H1 (cell line): ENCODE measurements at regions not wholly inside any gene's neighbourhood (a gene's known extent, or its start where the extent isn't known, plus 50 kb on each side); places are given as distances from the start of the nearest gene placed in this dataset.

Source experiments
- CTCF ChIA-PET: fragments of 300-600 bp; sonication (Branson Sonifier 250); formaldehyde crosslinking; loops from one replicate; lab custom pipeline; 2021; ENCODE audit not compliant: partially characterized antibody; lab: Charles Lee
- POLR2A ChIA-PET: fragments of 300-600 bp; sonication (Branson Sonifier 250); formaldehyde crosslinking; loops from one replicate; lab custom pipeline; 2021; ENCODE audit warnings: inconsistent platforms; ENCODE audit not compliant: partially characterized antibody; lab: Charles Lee
- DNase-seq, 2 experiments: peaks; one replicate each; pipeline versions ENCODE4 v3.0.0 to v3.0.0-alpha.2; 2010 to 2022; ENCODE audit warnings: low spot score in 2 of 2, low read depth in 1 of 2, mixed read lengths in 1 of 2
- FAIRE-seq: peaks from 2 replicates; lab custom pipeline; 2011; peaks lifted over from hg19 to GRCh38; lab: Jason Lieb, UNC
- H2AFZ ChIP-seq: 2 replicates; pipeline ENCODE4 v1.8.1; 2012; ENCODE audit warnings: low read length, inconsistent platforms
- H2AK5ac ChIP-seq: 2 replicates; pipeline ENCODE4 v1.6.1; 2013; ENCODE audit warnings: low read depth, low read length
- H2BK120ac ChIP-seq: replicated peaks from 2 replicates; pipeline ENCODE3; 2013; ENCODE audit warnings: low read depth, low read length, inconsistent platforms
- H2BK12ac ChIP-seq: 2 replicates; pipeline ENCODE4 v1.6.1; 2013; ENCODE audit warnings: low read depth, low read length
- H2BK15ac ChIP-seq: 2 replicates; pipeline ENCODE4 v1.6.1; 2013; ENCODE audit warnings: low read length
- H2BK20ac ChIP-seq: 2 replicates; pipeline ENCODE4 v1.6.1; 2013; ENCODE audit warnings: low read length
- H2BK5ac ChIP-seq: 2 replicates; pipeline ENCODE4 v1.6.1; 2013; ENCODE audit warnings: low read depth, low read length
- H3K14ac ChIP-seq: 2 replicates; pipeline ENCODE4 v1.6.1; 2013; ENCODE audit warnings: inconsistent platforms; ENCODE audit not compliant: insufficient read length
- H3K18ac ChIP-seq: 2 replicates; pipeline ENCODE4 v1.6.1; 2013; ENCODE audit warnings: low read length; ENCODE audit errors: extremely low read depth
- H3K23ac ChIP-seq: 2 replicates; pipeline ENCODE4 v1.6.1; 2013; ENCODE audit warnings: inconsistent platforms; ENCODE audit not compliant: insufficient read length
- H3K23me2 ChIP-seq: 2 replicates; pipeline ENCODE4 v1.6.1; 2013; ENCODE audit warnings: low read depth, low read length
- H3K27ac ChIP-seq: 2 replicates; pipeline ENCODE4 v1.6.1; 2011; ENCODE audit warnings: low read depth, low read length, inconsistent platforms
- H3K27me3 ChIP-seq, 4 experiments: replicated peaks in 1 of 4; 1 replicate in 1 of 4; 2 replicates in 3 of 4; pipeline versions ENCODE4 v1.6.1 to v1.8.1; 2011 to 2013; ENCODE audit warnings: low read length in 3 of 4, mild to moderate bottlenecking in 3 of 4, inconsistent platforms in 2 of 4, mixed read lengths in 2 of 4, moderate library complexity in 1 of 4; ENCODE audit not compliant: control insufficient read depth in 3 of 4, insufficient read depth in 3 of 4; ENCODE audit errors: extremely low read depth in 1 of 4
- H3K36me3 ChIP-seq, 4 experiments: 2 replicates each; pipeline versions ENCODE4 v1.6.1 to v1.8.1; 2011 to 2013; ENCODE audit warnings: mild to moderate bottlenecking in 4 of 4, low read length in 3 of 4, moderate library complexity in 2 of 4, control low read depth in 1 of 4, inconsistent platforms in 1 of 4; ENCODE audit not compliant: insufficient read depth in 4 of 4, control insufficient read depth in 2 of 4
- H3K4ac ChIP-seq: replicated peaks from 2 replicates; pipeline ENCODE3; 2013; ENCODE audit warnings: low read length, low read depth, mixed read lengths, inconsistent platforms; ENCODE audit not compliant: insufficient read length
- H3K4me1 ChIP-seq, 4 experiments: replicated peaks in 1 of 4; 1 replicate in 1 of 4; 2 replicates in 3 of 4; pipeline versions ENCODE4 v1.6.1 to v1.8.1; 2011 to 2013; ENCODE audit warnings: low read length in 3 of 4, inconsistent platforms in 2 of 4, mixed read lengths in 1 of 4; ENCODE audit not compliant: insufficient read depth in 4 of 4, control insufficient read depth in 3 of 4
- H3K4me2 ChIP-seq, 2 experiments: 2 replicates each; pipeline versions ENCODE4 v1.6.1 to v1.8.1; 2011 to 2013; ENCODE audit warnings: low read depth in 2 of 2, low read length in 2 of 2, control low read depth in 1 of 2, inconsistent platforms in 1 of 2, mild to moderate bottlenecking in 1 of 2; ENCODE audit not compliant: insufficient read depth in 1 of 2
- H3K4me3 ChIP-seq, 4 experiments: fragments of 200-600, 300-600 bp in 1 of 4; sonication (generic), shearing (Covaris generic), sonication (Bioruptor Twin) in 1 of 4; 2 replicates each; pipeline versions ENCODE4 v1.5.1 to v1.8.1; 2011 to 2016; ENCODE audit warnings: low read length in 4 of 4, low read depth in 3 of 4, control low read depth in 2 of 4, inconsistent platforms in 2 of 4, mild to moderate bottlenecking in 2 of 4, mixed read lengths in 1 of 4, moderate library complexity in 1 of 4; ENCODE audit not compliant: insufficient read depth in 2 of 4; ENCODE audit errors: extremely low read depth in 1 of 4
- H3K56ac ChIP-seq: replicated peaks from 2 replicates; pipeline ENCODE3; 2013; ENCODE audit warnings: low read depth, mild to moderate bottlenecking, mixed read lengths, low read length, inconsistent platforms; ENCODE audit not compliant: insufficient read length
- H3K79me1 ChIP-seq: 2 replicates; pipeline ENCODE4 v1.6.1; 2013; ENCODE audit warnings: low read depth, low read length, control low read depth
- H3K79me2 ChIP-seq, 2 experiments: 2 replicates each; pipeline versions ENCODE4 v1.6.1 to v1.8.1; 2012 to 2013; ENCODE audit warnings: low read length in 2 of 2, mild to moderate bottlenecking in 2 of 2, inconsistent platforms in 1 of 2; ENCODE audit not compliant: insufficient read depth in 2 of 2, control insufficient read depth in 1 of 2
- H3K9ac ChIP-seq, 4 experiments: replicated peaks in 1 of 4; 1 replicate in 1 of 4; 2 replicates in 3 of 4; pipeline versions ENCODE4 v1.6.1 to v1.8.1; 2011 to 2013; ENCODE audit warnings: low read depth in 3 of 4, low read length in 3 of 4, control low read depth in 2 of 4, mild to moderate bottlenecking in 2 of 4, moderate library complexity in 2 of 4, inconsistent platforms in 1 of 4; ENCODE audit errors: extremely low read depth in 1 of 4
- H3K9me3 ChIP-seq, 2 experiments: 2 replicates each; pipeline versions ENCODE4 v1.6.1 to v1.8.1; 2012 to 2013; ENCODE audit warnings: mild to moderate bottlenecking in 2 of 2, moderate library complexity in 2 of 2, control low read depth in 1 of 2, inconsistent platforms in 1 of 2, low read depth in 1 of 2, low read length in 1 of 2, mixed read lengths in 1 of 2; ENCODE audit not compliant: insufficient read depth in 2 of 2
- H4K20me1 ChIP-seq, 2 experiments: replicated peaks in 1 of 2; 2 replicates each; pipeline versions ENCODE3 to v1.8.1; 2011 to 2013; ENCODE audit warnings: inconsistent platforms in 2 of 2, low read length in 2 of 2, mild to moderate bottlenecking in 1 of 2; ENCODE audit not compliant: insufficient read depth in 2 of 2, control insufficient read depth in 1 of 2
- H4K5ac ChIP-seq: 2 replicates; pipeline ENCODE4 v1.6.1; 2013; ENCODE audit warnings: low read length, low read depth, mixed read lengths, inconsistent platforms; ENCODE audit not compliant: insufficient read length
- H4K8ac ChIP-seq: 2 replicates; pipeline ENCODE4 v1.8.0; 2013; ENCODE audit warnings: mild to moderate bottlenecking, moderate library complexity, low read length, inconsistent platforms; ENCODE audit not compliant: insufficient read depth; ENCODE audit errors: extremely low read depth
- H4K91ac ChIP-seq: replicated peaks from 2 replicates; pipeline ENCODE3; 2013; ENCODE audit warnings: low read length, mixed read lengths, inconsistent platforms; ENCODE audit not compliant: insufficient read length
- BRCA1 ChIP-seq: IDR thresholded peaks from 2 replicates; pipeline ENCODE4 v1.6.1; 2012; ENCODE audit warnings: low read depth, low read length, improper control_type of control experiment
- CBX5 ChIP-seq: fragments of 300-800, 300-1000 bp; sonication (generic); IDR thresholded peaks from 2 replicates; pipeline ENCODE4 v1.7.1; 2016; ENCODE audit warnings: antibody characterized with exemption, low read length, low read depth
- CEBPB ChIP-seq: IDR thresholded peaks from 2 replicates; pipeline ENCODE4 v1.6.1; 2012; ENCODE audit warnings: low read depth, low read length
- E2F6 ChIP-seq: IDR thresholded peaks from 2 replicates; pipeline ENCODE4 v1.6.1; 2012; ENCODE audit warnings: inconsistent platforms
- GABPA ChIP-seq: IDR thresholded peaks from 2 replicates; pipeline ENCODE4 v1.6.1; 2011; ENCODE audit warnings: mild to moderate bottlenecking, low read length, moderate library complexity, borderline replicate concordance; ENCODE audit not compliant: insufficient read depth
- MAFK ChIP-seq: IDR thresholded peaks from 2 replicates; pipeline ENCODE4 v1.6.1; 2012; ENCODE audit warnings: low read depth, mild to moderate bottlenecking, improper control_type of control experiment, low read length
- NANOG ChIP-seq: IDR thresholded peaks from 2 replicates; pipeline ENCODE4 v1.6.1; 2011; ENCODE audit warnings: low read length, low read depth, mild to moderate bottlenecking, inconsistent platforms; ENCODE audit not compliant: insufficient read depth, poor library complexity, severe bottlenecking
- PHF8 ChIP-seq: fragments of 200-600 bp; sonication (generic); conservative IDR thresholded peaks from 2 replicates; pipeline ENCODE4 v1.7.1; 2012; ENCODE audit warnings: low read depth, mild to moderate bottlenecking, inconsistent platforms, low read length, moderate library complexity
- POLR2A ChIP-seq, 2 experiments: IDR thresholded peaks; 1 replicate in 1 of 2; 2 replicates in 1 of 2; pipeline ENCODE4 v1.6.1; 2011; ENCODE audit warnings: low read depth in 2 of 2, low read length in 2 of 2, mild to moderate bottlenecking in 2 of 2; ENCODE audit errors: control extremely low read depth in 1 of 2
- SIRT6 ChIP-seq: IDR thresholded peaks from one replicate; pipeline ENCODE4 v1.7.1; 2012; ENCODE audit warnings: low read length, inconsistent platforms
- SIX5 ChIP-seq: IDR thresholded peaks from 2 replicates; pipeline ENCODE4 v1.6.1; 2011; ENCODE audit warnings: mild to moderate bottlenecking, low read depth, low read length
- TEAD4 ChIP-seq: IDR thresholded peaks from 2 replicates; pipeline ENCODE4 v1.6.1; 2012; ENCODE audit warnings: low read depth, low read length, inconsistent platforms, mixed read lengths
- ZNF274 ChIP-seq: IDR thresholded peaks from 2 replicates; pipeline ENCODE4 v1.7.0; 2012; ENCODE audit warnings: low read length, borderline replicate concordance; ENCODE audit errors: extremely low read depth
- WGBS, 2 experiments: shearing (Covaris generic) in 1 of 2; methylation state at CpG; one replicate each; pipeline versions ENCODE4 v1.1.6 to v1.1.7; 2013 to 2015; ENCODE audit warnings: low lambda C conversion rate in 2 of 2, mixed read lengths in 2 of 2, inconsistent platforms in 1 of 2, low coverage in 1 of 2, missing lambda C conversion rate in 1 of 2; ENCODE audit not compliant: insufficient replicate concordance in 2 of 2, insufficient coverage in 1 of 2, insufficient read length in 1 of 2; ENCODE audit errors: extremely low coverage in 1 of 2, missing lambda C conversion rate in 1 of 2; 5-methylcytosine and 5-hydroxymethylcytosine counted together

- Histone ChIP-seq H2BK15ac (no peak overlapping the region), H3K9me3 (no peaks in the 10 kb centered on the region), H4K20me1 (no peaks in the 10 kb centered on the region), H3K36me3 (no peaks in the 10 kb centered on the region), H3K9ac (no peak overlapping the region), H3K27ac (no peak overlapping the region), H3K4me3 (no peak overlapping the region), H3K79me1 (no peaks in the 10 kb centered on the region), H4K8ac (no peak overlapping the region), H3K4me1 (peaks cover 0 to under 1% (median 0%) of the 10 kb centered on the region in 4 experiments; a peak in 1 of 7 replicates), H3K18ac (no peak overlapping the region), H2BK5ac (no peak overlapping the region), H3K4me2 (no peak overlapping the region), H3K23me2 (no peaks in the 10 kb centered on the region; the same call in 1 of the 2 replicates), H3K4ac (no peak overlapping the region), H2BK12ac (no peak overlapping the region), H3K14ac (no peak overlapping the region), H3K79me2 (no peaks in the 10 kb centered on the region), H3K27me3 (no peaks in the 10 kb centered on the region; a peak in 1 of 7 replicates), H2BK120ac (no peak overlapping the region), H3K56ac (no peak overlapping the region), H2AK5ac (no peak overlapping the region), H2AFZ (no peak overlapping the region), H4K91ac (no peak overlapping the region), H2BK20ac (no peak overlapping the region), H3K23ac (no peak overlapping the region), H4K5ac (no peak overlapping the region)
- DNase-seq (no peak), FAIRE-seq (no peak)
- CTCF ChIA-PET, result interaction anchor here (1.0 kb wide), 1 partner anchor 135 kb away, joined by 3 read pairs; no protein-coding TSS in a partner anchor
- POLR2A ChIA-PET, result no interaction called here
- WGBS, 2 experiments, result 91% methylated on average over 3 of the region's 3 CpGs; no CpG with 5 or more reads in 1 of the 2 experiments
- no peak for TF ChIP-seq E2F6
- no peak for TF ChIP-seq ZNF274
- TF ChIP-seq BRCA1, result no peak
- no peak for TF ChIP-seq CEBPB
- no peak for TF ChIP-seq PHF8
- no peak for TF ChIP-seq GABPA
- TF ChIP-seq NANOG, result no peak
- TF ChIP-seq CBX5, result no peak
- TF ChIP-seq SIX5, result no peak
- no peak for TF ChIP-seq TEAD4
- no peak for TF ChIP-seq SIRT6
- TF ChIP-seq MAFK, result no peak
- no peak for TF ChIP-seq POLR2A (IDR thresholded peaks at IDR 0.05; ENCODE audit: control extremely low read depth in 1 of 2, low read depth in 2 of 2, low read length in 2 of 2)
These were observed 69.5 kb upstream of the XPA start for GRCh38 chr9:97766610-97767009.
